HG03025 (cell line): ENCODE measurements at regions not wholly inside any gene's neighbourhood (a gene's known extent, or its start where the extent isn't known, plus 50 kb on each side); places are given as distances from the start of the nearest gene placed in this dataset.

Experiments
- ATAC-seq: cut with Tn5 transposase; IDR thresholded peaks from one replicate; pipeline ENCODE4 v1.9.1; 2021; ENCODE audit warnings: mild to moderate bottlenecking, moderate library complexity; ENCODE audit not compliant: unreplicated experiment, low FRiP score

- ATAC-seq = no peak
Observed at GRCh38 chr11:11177156-11177808, 175.8 kb downstream of the CSNK2A3 start.

GRCh38 chr11:11173316-11174025 is 179.6 kb downstream of the CSNK2A3 start:
- ATAC-seq = no peak

- ATAC-seq = peak; percentile 65
Observed at GRCh38 chr11:11171854-11172253, 181.2 kb downstream of the CSNK2A3 start.

GRCh38 chr11:11171285-11171684 is 181.8 kb downstream of the CSNK2A3 start:
- ATAC-seq = no peak

GRCh38 chr11:11170352-11171084 is 182.5 kb downstream of the CSNK2A3 start:
- ATAC-seq = no peak

GRCh38 chr11:11169715-11170351 is 183.2 kb downstream of the CSNK2A3 start:
- ATAC-seq = no peak

- ATAC-seq = no peak
Observed at GRCh38 chr11:11167806-11168205, 185.2 kb downstream of the CSNK2A3 start.

GRCh38 chr11:11164334-11164690 is 188.7 kb downstream of the CSNK2A3 start:
- no peak for ATAC-seq

- no peak for ATAC-seq
Observed at GRCh38 chr11:11163669-11164333, 189.2 kb downstream of the CSNK2A3 start.

GRCh38 chr11:11163236-11163635 is 189.8 kb downstream of the CSNK2A3 start:
- no peak for ATAC-seq

- no peak for ATAC-seq
Observed at GRCh38 chr11:11157185-11157584, 195.9 kb downstream of the CSNK2A3 start.

- no peak for ATAC-seq
Observed at GRCh38 chr11:11155962-11156815, 196.9 kb downstream of the CSNK2A3 start.

GRCh38 chr11:11152877-11153276 is 200.2 kb downstream of the CSNK2A3 start:
- no peak for ATAC-seq

GRCh38 chr11:11149671-11150459 is 203.2 kb downstream of the CSNK2A3 start:
- no peak for ATAC-seq

- ATAC-seq = no peak
Observed at GRCh38 chr11:11148596-11148995, 204.5 kb downstream of the CSNK2A3 start.

GRCh38 chr11:11148104-11148509 is 204.9 kb downstream of the CSNK2A3 start:
- no peak for ATAC-seq

GRCh38 chr11:11146830-11147229 is 206.2 kb downstream of the CSNK2A3 start:
- no peak for ATAC-seq

GRCh38 chr11:11143849-11144248 is 209.2 kb downstream of the CSNK2A3 start:
- ATAC-seq = no peak

GRCh38 chr11:11142430-11142829 is 210.6 kb downstream of the CSNK2A3 start:
- ATAC-seq = no peak
